Ectodermal cell (in vitro differentiated cells): ENCODE measurements at regions not wholly inside any gene's neighbourhood (a gene's known extent, or its start where the extent isn't known, plus 50 kb on each side); places are given as distances from the start of the nearest gene placed in this dataset.

Experiments
- H3K27ac ChIP-seq: 2 replicates; pipeline ENCODE4 v1.7.0; 2013; ENCODE audit warnings: mild to moderate bottlenecking, low read depth, low read length; ENCODE audit not compliant: insufficient read depth, poor library complexity, severe bottlenecking
- H3K27me3 ChIP-seq: 2 replicates; pipeline ENCODE4 v1.7.0; 2013; ENCODE audit warnings: mild to moderate bottlenecking, low read length; ENCODE audit not compliant: insufficient read depth, control insufficient read depth, poor library complexity, severe bottlenecking
- H3K36me3 ChIP-seq: one replicate; pipeline ENCODE4 v1.7.0; 2013; ENCODE audit warnings: low read length; ENCODE audit not compliant: control insufficient read depth, insufficient read depth
- H3K4me1 ChIP-seq: one replicate; pipeline ENCODE4 v1.7.0; 2013; ENCODE audit warnings: low read length; ENCODE audit not compliant: control insufficient read depth, insufficient read depth
- H3K4me3 ChIP-seq: 2 replicates; pipeline ENCODE4 v1.7.0; 2013; ENCODE audit warnings: low read depth, low read length, control low read depth; ENCODE audit not compliant: insufficient read depth
- H3K9me3 ChIP-seq: 2 replicates; pipeline ENCODE4 v1.7.0; 2013; ENCODE audit warnings: mild to moderate bottlenecking, low read length, moderate library complexity; ENCODE audit not compliant: control insufficient read depth
- WGBS, 2 experiments: methylation state at CpG; one replicate each; pipeline ENCODE4 v1.1.7; 2013; ENCODE audit warnings: missing lambda C conversion rate in 2 of 2; 5-methylcytosine and 5-hydroxymethylcytosine counted together

- no peak overlapping the region for H3K27ac ChIP-seq
- H3K4me1 ChIP-seq = no peaks in the 10 kb centered on the region
- no peaks in the 10 kb centered on the region for H3K27me3 ChIP-seq
- no peaks in the 10 kb centered on the region for H3K36me3 ChIP-seq
- H3K4me3 ChIP-seq = no peak overlapping the region
- 82 to 92% methylated on average over 2 of the region's 2 CpGs for WGBS, 2 experiments
- no peaks in the 10 kb centered on the region for H3K9me3 ChIP-seq
These were observed 164.2 kb upstream of the SOX5 start for GRCh38 chr12:24113701-24114100.

GRCh38 chr12:24111616-24112015 is 162.1 kb upstream of the SOX5 start:
- Histone ChIP-seq H3K9me3 (no peaks in the 10 kb centered on the region), H3K4me3 (no peak overlapping the region), H3K4me1 (peaks cover 13% of the 10 kb centered on the region), H3K36me3 (no peaks in the 10 kb centered on the region), H3K27ac (no peak overlapping the region), H3K27me3 (no peaks in the 10 kb centered on the region)
- WGBS, 2 experiments = 79 to 98% methylated on average over 2 of the region's 2 CpGs

GRCh38 chr12:24111086-24111485 is 161.6 kb upstream of the SOX5 start:
- H3K36me3 ChIP-seq = no peaks in the 10 kb centered on the region
- H3K27me3 ChIP-seq = no peaks in the 10 kb centered on the region
- H3K27ac ChIP-seq = no peak overlapping the region
- 95 to 100% methylated on average over 1 of the region's 1 CpG for WGBS, 2 experiments
- H3K4me1 ChIP-seq = peaks cover 13% of the 10 kb centered on the region
- no peak overlapping the region for H3K4me3 ChIP-seq
- no peaks in the 10 kb centered on the region for H3K9me3 ChIP-seq

- WGBS, 2 experiments = 74% methylated on average over 3 of the region's 3 CpGs; no CpG with 5 or more reads in 1 of the 2 experiments
These were observed 160.0 kb upstream of the SOX5 start for GRCh38 chr12:24109381-24110039.

GRCh38 chr12:24102676-24103075 is 153.2 kb upstream of the SOX5 start:
- Histone ChIP-seq H3K9me3 (no peaks in the 10 kb centered on the region), H3K27ac (no peak overlapping the region), H3K4me1 (peaks cover 5% of the 10 kb centered on the region), H3K27me3 (no peaks in the 10 kb centered on the region), H3K4me3 (no peak overlapping the region), H3K36me3 (no peaks in the 10 kb centered on the region)
- 66 to 75% methylated on average over 3 of the region's 3 CpGs for WGBS, 2 experiments

More at GRCh38 chr12:24109381-24110039, 160.0 kb upstream of the SOX5 start:
- H3K9me3 ChIP-seq = no peaks in the 10 kb centered on the region
- no peaks in the 10 kb centered on the region for H3K36me3 ChIP-seq
- peaks cover 13% of the 10 kb centered on the region for H3K4me1 ChIP-seq
- no peak overlapping the region for H3K27ac ChIP-seq
- no peaks in the 10 kb centered on the region for H3K27me3 ChIP-seq
- no peak overlapping the region for H3K4me3 ChIP-seq

- no peaks in the 10 kb centered on the region for H3K36me3 ChIP-seq
- no peak overlapping the region for H3K27ac ChIP-seq
- no peaks in the 10 kb centered on the region for H3K4me1 ChIP-seq
- H3K27me3 ChIP-seq = no peaks in the 10 kb centered on the region
- no peak overlapping the region for H3K4me3 ChIP-seq
- WGBS, 2 experiments = no CpG with 5 or more reads among the region's 1 CpG
- no peaks in the 10 kb centered on the region for H3K9me3 ChIP-seq
These were observed 150.1 kb upstream of the SOX5 start for GRCh38 chr12:24099576-24099975.

GRCh38 chr12:24095245-24095644 is 145.8 kb upstream of the SOX5 start:
- Histone ChIP-seq H3K27ac (no peak overlapping the region), H3K9me3 (no peaks in the 10 kb centered on the region), H3K27me3 (no peaks in the 10 kb centered on the region), H3K36me3 (no peaks in the 10 kb centered on the region), H3K4me1 (no peaks in the 10 kb centered on the region), H3K4me3 (no peak overlapping the region)
- no CpG with 5 or more reads among the region's 1 CpG for WGBS, 2 experiments

- no peaks in the 10 kb centered on the region for H3K4me1 ChIP-seq
- H3K9me3 ChIP-seq = no peaks in the 10 kb centered on the region
- 100% methylated on average over 1 to 2 of the region's 2 CpGs for WGBS, 2 experiments
- H3K27ac ChIP-seq = no peak overlapping the region
- no peaks in the 10 kb centered on the region for H3K27me3 ChIP-seq
- H3K36me3 ChIP-seq = no peaks in the 10 kb centered on the region
- no peak overlapping the region for H3K4me3 ChIP-seq
These were observed 140.0 kb upstream of the SOX5 start for GRCh38 chr12:24089510-24089890.

GRCh38 chr12:24088751-24089509 is 139.5 kb upstream of the SOX5 start:
- WGBS, 2 experiments = 92 to 97% methylated on average over 3 of the region's 5 CpGs
- H3K4me3 ChIP-seq = no peak overlapping the region
- no peak overlapping the region for H3K27ac ChIP-seq
- H3K27me3 ChIP-seq = no peaks in the 10 kb centered on the region
- no peaks in the 10 kb centered on the region for H3K36me3 ChIP-seq
- no peaks in the 10 kb centered on the region for H3K4me1 ChIP-seq
- no peaks in the 10 kb centered on the region for H3K9me3 ChIP-seq

GRCh38 chr12:24087294-24087693 is 137.8 kb upstream of the SOX5 start:
- no peak overlapping the region for H3K27ac ChIP-seq
- 79 to 97% methylated on average over 2 to 3 of the region's 4 CpGs for WGBS, 2 experiments
- no peaks in the 10 kb centered on the region for H3K36me3 ChIP-seq
- no peaks in the 10 kb centered on the region for H3K27me3 ChIP-seq
- peaks cover 10% of the 10 kb centered on the region for H3K4me1 ChIP-seq
- no peak overlapping the region for H3K4me3 ChIP-seq
- no peaks in the 10 kb centered on the region for H3K9me3 ChIP-seq
